ENCODE measurements at regions not wholly inside any gene's neighbourhood (a gene's known extent, or its start where the extent isn't known, plus 50 kb on each side); places are given as distances from the start of the nearest gene placed in this dataset.

DNA sequence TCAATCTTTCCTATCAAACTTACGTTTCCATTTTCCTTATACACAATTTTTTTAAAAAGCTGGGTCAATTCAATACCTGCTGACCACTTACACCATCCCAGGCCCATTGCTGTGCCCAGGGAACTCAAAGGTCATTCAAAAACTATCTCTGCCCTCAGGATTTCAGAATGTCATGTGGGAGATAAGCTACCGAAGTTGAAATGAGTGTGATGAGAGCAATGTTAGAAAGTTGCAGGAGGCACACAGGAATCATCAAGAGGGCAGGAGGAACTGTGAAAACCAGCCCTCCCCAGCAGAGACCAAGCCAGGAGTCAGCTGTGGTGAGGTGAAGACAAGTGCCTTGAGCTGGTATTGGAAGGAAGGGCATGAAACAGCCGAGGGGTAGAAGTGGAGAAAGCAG lies 195.9 kb downstream of the HS3ST3A1 start:
- TF ChIP-seq POLR2AphosphoS5 (IDR thresholded peaks at IDR 0.05; ENCODE audit: borderline replicate concordance, low read depth, low read length): no peak
- no peak for TF ChIP-seq EZH2 (IDR thresholded peaks at IDR 0.05)
- TF ChIP-seq FOXP2 (optimal IDR thresholded peaks at IDR 0.05; ENCODE audit: control extremely low read depth, extremely low read length, insufficient read depth): no peak
